GM21723 (cell line): ENCODE measurements at regions not wholly inside any gene's neighbourhood (a gene's known extent, or its start where the extent isn't known, plus 50 kb on each side); places are given as distances from the start of the nearest gene placed in this dataset.
"Not testable (repeated sequence)": the region's sequence is repeated elsewhere in the genome, so short reads cannot be mapped to it uniquely, and the experiment has no call there.

Experiments used
- ATAC-seq: cut with Tn5 transposase; IDR thresholded peaks from one replicate; pipeline ENCODE4 v1.9.1; 2021; ENCODE audit warnings: mild to moderate bottlenecking, moderate library complexity; ENCODE audit not compliant: unreplicated experiment

DNA sequence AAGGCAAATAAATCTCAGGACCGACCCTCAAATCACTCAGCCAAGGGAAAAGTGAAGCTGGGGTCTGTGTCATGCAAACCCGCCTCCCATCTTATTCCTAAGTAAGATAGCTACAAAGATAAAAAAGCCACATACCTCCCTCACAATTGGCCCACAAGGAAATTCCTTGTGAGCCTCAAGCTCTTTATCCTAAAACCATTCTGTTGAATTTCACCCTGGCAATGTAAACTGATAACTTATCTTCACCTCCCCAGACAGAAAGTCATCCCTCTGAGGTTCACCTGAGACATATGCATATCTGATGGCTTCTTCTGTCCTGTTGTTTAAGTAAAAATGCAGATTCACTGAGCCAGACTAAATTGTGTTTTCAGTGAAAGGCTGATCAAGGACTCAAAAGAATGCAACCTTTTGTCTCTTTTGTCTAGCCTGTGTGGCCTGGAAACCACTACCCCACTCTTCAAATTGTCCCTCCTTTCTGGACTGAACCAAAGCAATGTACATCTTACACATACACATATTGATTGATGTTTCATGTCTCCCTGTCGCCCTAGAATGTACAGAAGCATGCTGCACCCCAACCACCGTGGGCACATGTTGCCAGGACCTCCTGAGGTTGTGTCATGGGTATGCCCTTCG lies 91.3 kb downstream of the MFAP3L start:
- no peak for ATAC-seq

DNA sequence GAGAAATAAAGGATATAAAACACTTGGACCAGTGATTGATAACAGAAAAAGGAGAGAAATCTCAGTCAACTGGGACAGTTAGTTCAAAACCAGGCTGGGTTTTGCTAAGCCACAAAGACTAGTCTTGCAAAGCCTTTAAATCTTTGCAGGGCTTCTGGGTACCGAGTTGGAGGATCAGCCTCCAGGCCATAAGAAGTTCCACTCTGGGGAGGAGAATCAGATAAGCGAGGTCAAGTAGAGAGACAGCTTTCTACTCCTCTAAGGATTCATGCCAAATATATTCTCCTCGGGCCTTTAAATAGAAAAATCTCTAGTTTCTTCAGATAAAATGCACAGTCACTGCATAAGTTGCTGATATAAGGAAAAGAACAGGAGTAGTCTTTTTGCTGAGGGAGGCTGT lies 92.7 kb downstream of the MFAP3L start:
- no peak for ATAC-seq

DNA sequence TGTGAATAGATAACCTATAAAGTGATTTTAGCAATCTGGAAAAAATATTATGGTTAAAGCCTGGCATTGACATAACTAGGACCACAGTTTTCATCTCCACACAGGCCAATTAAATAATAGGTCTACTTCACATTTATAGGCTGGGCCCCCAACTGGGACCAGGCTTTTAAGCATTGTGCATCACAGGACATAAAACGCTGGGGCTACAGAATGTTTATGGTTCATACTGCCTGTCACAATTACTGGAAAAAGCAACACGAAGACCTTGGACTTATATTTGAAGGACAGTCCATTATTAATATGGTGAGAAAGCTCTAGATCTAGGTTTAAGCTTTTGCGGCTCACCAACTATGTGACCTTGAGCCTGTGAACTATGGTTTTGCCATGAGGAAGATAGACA lies 94.2 kb downstream of the MFAP3L start:
- ATAC-seq, result no peak

DNA sequence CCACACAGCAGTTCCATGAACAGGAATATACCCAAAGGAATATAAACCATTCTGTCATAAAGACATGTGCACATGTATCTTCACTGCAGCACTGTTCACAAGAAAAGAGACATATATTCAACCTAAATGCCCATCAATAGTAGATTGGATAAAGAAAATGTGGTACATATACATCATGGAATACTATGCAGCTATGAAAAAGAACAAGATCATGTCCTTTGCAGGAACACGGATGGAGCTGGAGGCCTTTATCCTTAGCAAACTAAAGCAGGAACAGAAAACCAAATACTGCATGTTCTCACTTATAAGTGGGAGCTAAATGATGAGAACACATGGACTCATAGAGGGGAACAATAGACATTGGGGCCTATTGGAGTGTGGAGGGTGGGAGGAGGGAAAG lies 95.4 kb downstream of the MFAP3L start:
- not testable (repeated sequence) for ATAC-seq

DNA sequence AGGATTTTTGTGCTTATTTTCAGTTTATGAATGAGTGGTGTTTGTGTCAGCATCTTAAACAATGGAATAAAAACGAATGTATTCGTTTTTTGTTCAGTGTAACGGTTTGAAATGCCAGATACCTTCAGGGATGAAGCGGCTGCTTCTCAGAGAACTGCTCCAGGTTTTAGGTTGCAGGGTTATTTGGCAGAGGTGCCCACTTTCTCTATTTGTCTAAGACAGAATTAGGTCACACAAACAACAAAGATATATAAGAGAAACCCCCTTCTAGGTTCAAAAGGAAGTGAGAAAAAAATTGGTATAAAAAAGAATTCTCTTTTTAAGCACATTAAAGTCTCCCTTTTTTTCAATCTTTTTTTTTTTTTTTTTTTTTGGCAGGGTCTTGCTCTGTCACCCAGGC lies 98.9 kb downstream of the MFAP3L start:
- no peak for ATAC-seq

DNA sequence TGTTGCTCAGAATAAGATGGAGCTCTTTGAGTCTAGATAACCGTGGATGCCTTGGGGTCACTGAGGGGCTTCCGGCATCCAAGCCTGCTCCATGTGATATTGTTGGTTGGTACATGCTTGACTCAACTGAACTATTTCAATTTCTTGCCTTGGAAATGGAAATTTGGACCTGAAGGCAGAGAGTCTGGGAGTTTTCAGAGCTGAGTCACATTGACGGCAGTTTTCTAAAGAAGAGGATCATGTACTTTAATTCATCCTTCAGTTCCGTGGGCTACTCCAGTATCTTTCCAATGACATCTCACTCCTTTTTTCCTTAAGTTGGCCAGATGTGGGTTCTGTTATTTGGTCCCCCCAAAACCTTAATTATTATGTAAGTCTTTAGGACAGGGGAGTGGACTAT lies 100.5 kb downstream of the MFAP3L start:
- ATAC-seq, result no peak

DNA sequence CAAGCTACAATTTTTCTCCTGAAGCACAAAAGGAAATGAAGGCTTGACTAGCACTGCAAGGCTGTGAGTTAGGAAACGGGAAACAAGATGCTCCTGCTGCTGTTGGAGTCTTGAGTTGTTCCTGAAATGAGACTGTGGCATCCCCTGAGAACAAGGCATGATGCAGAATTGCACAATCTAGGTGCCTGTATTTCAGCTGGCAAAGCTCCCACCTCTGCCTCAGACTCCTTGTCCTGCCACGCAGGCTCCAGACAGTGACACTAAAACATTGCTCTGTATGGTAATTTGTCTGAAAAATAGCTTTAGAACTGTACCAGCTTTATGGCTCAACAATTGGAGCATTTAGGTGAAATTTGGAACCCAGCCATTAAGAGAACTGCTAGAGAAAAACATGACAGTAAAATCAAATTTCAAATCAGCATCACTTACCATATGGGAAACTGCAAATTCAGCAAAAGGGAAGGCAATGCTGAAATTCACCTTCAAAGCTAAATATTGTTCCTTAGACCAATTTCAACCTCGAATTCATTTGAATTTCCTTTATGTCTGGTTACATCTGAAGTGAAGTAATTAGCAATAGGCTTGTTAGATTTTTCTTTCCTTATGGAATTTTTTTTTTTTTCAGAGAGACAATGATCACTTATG lies 103.4 kb downstream of the MFAP3L start:
- no peak for ATAC-seq

DNA sequence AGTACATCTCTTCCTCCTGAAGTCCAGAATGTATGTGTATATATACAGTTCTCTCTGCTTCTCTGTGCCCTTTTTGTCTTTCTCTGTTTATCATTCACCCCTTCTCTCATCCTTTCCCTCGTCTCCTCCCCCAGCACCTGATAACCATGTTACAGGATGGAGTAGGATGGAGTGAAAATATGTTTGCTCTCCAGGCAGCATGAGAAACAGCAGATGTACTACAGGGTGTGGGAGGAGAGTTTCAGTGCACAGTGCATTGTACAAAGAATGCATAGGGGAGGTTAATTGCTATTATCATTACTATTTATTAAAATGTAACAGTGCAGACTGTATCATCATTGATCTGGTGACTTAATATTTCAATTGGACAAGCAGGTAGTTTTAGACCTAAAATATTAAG lies 104.5 kb downstream of the MFAP3L start:
- no peak for ATAC-seq

DNA sequence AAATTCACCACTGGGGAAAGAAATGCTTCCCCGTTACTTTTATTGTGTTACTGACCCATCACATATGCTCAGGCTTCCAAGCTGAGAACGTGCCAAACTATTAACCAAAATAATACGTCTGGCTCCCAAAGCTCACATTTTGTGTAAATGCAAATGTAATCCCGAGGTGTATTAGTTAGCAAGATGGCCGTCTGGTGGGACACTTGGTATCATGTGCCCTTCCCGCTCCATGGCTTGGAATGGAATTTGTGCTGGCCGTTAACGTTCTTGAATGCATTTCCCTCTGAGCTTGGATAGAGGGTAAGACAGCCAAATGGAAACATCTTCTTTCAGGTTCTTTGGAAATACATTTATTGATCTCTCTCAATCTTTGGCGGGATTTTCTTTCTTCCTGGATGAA lies 105.0 kb downstream of the MFAP3L start:
- ATAC-seq, result no peak

DNA sequence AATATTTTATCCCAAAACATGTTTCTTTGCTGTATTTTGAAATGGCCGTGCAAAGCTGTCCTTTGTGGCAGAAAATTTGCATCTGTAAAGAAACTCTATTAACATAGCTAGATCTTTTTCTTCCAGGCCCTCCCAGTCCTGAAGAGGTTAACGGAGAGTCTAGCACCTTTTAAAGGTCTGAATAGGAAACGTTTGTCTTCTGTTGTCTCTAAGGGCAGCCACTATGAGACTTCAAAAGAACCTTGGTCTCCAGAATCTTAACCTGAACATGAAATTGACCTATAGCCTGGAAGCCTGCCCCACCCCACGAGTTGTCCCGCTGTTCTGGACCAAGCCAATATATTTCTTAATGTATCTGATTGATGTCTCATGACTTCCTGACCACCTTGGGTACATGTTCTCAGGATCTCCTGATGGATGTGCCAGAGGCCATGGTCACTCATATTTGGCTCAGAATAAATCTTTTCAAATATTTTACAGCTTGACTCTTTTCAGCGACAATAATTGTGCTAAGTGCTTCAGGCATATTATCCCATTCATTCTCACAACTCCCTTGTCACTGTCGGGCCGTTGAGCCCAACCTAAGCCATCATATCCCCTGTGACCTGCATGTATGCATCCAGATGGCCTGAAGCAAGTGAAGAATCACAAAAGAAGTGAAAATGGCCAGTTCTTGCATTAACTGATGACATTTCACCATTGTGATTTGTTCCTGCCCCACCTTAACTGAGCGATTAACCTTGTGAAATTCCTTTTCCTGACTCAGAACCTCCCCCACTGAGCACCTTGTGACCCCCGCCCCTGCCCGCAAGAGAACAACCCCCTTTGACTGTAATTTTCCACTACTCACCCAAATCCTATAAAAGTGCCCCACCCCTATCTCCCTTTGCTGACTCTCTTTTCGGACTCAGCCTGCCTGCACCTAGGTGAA lies 106.7 kb downstream of the MFAP3L start:
- ATAC-seq, result not testable (repeated sequence)

DNA sequence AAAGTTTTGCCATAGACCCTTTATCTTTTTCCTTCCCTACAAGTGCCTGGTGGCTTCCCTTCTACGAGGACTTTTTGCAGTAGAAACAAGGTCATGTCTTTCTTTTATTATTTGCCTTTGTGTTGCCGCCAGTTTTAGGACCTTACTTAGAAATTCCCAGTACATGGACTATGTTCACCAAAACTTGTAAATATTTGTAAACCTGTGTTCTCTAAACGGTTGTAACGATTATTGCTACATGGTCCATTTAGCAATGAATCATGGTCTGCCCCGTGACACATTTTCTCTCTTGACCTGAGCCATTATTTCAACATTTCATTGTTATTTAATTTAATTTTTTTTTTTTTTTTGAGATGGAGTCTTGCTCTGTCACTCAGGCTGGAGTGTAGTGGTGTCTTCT lies 110.7 kb downstream of the MFAP3L start:
- no peak for ATAC-seq

DNA sequence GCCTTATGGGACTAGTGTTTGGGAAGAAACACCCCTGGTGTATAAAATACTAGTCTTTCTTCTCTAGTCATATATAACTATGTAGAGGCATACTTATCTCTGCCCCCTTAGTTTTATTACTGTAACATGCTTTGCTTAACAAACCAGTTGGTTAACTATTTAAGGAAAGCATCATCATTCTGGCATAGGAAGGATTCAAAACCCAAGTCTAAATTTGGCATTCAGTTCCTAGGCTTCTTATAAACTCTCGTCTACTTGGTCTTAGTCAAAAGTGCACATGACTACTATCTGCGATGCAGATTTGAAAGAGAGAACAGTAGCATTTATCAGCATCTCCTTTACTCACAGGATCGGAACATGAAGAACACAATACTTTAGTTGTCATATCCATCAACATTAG lies 111.3 kb downstream of the MFAP3L start:
- no peak for ATAC-seq

DNA sequence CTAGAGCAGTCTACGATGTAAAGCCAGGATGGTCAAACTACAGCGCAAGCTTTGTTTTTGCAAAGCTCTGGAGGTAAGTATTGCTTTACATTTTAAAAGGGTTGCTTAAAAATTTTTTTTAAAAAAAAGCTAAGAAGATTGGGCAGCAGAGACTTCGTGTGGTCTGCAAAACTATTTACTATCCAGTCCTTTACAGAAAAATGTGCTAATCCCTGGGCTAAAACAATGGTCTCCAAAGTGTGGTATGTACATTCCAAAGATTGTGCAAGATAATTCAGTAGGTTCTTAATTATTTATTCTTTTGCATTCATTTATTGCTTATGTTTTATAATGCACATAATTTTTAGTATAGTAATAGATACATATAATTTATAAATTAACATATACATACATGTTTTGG lies 113.2 kb downstream of the MFAP3L start:
- ATAC-seq, result no peak

DNA sequence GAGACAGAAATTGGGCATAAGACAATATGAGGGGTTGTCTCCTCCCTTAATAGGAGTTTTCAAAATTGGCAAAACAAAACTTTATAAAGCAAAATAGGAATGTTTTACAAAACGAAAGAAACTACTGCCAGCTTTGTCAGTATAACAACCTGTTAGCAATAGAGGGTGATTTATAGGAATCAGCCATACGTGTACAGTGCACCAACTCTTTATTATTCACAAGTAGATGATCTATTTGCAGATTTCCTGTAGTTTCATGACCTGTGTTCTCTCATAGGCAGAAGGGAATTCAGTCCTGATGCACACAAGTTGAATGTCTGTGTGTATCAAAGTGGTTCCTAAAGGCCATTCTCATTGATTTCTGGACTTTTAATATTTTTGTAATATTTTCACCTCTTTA lies 116.3 kb downstream of the MFAP3L start:
- no peak for ATAC-seq

DNA sequence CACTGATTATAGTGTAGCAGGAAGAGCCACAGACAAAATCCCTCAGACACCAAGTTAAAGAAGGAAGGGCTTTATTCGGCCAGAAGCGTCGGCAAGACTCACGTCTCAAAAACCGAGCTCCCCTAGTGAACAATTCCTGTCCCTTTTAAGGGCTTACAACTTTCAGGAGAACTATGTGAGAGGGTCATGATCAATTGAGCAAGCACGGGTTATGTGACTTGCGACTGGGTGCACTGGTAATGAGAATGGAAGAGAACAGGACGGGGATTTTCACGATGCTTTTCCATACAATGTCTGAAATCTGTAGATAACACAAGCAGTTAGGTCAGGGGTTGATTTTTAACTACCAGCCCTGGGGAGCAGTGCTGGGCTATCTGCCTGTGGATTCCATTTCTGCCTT lies 116.7 kb downstream of the MFAP3L start:
- ATAC-seq, result no peak

DNA sequence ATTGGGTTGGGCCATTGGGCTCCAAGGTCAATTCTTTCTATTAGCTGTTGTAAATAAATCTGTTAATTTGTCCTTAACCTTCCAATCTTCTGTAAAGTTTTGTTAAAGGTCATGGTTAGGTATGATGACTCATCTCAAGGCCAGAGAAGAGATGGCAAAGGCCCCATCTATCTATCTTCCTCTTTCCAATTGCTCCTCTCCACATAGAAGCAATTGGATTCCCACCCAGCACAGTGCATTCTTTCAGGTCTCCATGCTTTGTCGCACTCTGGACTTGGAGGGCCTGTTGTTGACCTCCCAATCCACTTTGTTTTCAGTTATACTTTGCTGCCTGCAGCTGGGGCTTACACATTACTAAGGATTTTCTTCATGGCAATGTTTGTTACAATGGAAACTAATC lies 118.5 kb downstream of the MFAP3L start:
- ATAC-seq, result no peak

DNA sequence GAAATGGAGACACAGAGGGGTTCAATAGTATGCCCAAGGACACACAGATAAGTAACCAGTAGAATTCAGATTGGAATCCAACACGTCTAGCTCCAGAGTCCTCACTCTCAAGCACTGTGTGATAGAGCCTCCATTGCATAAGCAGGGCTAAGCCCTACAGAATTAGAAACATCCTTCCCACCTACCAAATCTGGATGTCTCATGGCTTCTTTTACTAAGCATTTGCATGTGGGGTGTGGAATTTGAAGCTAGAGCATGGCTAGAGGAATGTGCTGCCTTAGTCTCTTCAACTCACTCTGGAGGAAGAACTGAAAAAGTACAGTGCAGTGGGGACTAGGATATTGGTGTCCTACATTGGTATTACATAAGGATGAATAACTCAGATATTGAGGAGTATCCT lies 119.4 kb downstream of the MFAP3L start:
- no peak for ATAC-seq

DNA sequence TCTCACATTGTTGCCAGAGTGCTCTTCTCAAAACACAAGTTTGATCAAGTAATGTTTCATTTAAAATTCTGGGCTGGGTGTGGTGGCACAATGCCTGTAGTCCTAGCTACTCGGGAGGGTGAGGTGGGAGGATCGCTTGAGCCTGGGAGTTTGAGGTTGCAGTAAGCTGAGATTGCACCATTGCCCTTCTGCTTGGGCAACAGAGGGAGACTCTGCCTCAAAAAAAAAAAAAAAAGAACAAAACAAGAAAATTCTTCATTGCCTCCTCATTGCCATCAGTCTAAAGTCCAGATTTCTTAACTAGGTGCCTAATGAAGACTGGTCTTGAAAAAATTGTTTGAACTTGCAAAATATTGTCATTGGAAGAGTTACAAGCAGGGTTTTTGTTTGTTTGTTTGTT lies 120.1 kb downstream of the MFAP3L start:
- ATAC-seq, result no peak

DNA sequence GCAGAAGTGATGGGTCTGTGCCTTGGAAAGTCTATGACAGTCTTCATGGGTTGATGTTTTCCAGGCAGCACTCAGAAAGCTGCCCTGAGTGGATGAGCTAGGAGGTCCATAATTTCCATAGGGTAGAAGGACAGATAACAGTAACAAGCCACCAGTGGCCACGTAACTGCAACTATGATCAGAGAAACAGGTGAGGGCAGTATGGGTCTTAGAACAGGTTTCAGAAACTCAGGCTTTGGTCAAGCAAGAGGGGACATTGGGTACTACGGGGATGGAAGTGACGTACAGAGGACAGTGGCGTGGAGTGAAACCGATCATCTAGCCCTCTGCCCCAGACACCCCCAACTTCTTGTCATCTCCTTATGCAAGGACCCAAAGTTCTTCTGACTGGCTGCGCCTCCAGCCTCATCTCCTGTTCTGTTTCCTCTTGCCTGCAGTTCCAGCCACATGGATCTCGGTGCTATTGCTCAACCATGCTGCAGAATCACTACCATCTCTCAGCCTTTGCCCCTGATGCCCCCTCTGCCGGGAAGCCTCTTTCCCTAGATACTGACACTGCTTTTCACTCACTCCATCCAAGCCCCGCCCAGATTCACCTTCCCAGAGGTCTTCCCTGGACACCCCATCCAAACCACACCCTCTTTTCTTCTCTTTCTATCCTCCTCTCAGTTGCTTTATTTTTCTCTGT lies 123.4 kb downstream of the MFAP3L start:
- no peak for ATAC-seq

DNA sequence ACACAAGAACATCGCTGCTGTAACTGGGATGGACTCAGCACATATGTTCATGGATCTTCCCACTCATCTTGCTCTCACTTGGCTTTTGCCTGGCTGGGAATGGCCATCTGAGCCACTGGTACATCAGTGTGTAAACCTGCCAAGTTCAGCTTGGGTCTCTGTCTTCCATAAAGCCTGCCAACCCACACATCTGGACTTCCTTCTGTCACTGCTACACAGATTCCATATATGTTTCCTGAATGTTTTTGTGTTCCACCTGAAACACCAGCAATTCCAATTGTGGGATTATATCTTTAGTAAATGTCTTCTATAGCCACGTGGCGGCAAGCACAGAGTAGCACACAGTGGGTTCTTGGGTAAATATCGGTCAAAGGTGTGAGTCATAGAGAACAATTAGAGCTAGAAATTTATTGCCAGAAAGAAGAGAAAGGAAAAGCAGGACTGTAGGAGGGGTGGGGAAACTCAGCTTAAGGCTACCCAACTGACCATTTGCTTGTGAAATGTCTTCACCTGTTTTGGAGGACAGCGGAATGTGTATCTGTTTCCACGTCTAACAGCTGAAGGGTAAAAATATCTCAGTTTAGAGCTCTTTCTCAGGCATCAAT lies 125.9 kb downstream of the MFAP3L start:
- ATAC-seq, result no peak

DNA sequence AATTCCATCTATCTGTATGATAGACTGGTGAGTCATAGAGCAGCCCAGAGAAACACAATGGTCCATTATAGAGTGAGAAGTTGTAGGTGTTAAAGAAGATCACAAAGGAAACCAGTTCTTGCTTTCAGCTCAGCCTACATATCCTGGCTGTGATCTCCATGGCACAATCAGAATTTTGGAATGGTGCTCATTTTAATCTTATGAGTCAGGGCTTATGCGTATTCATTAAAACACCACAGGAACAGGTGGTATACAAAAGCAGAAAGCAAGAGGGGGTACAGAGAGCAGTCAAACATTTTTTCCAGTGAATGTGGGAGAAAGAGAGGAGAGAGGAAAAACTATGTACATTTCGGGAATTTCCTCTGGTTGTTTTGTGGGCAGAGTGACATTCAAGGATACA lies 126.9 kb downstream of the MFAP3L start:
- ATAC-seq, result no peak
